A673 (cell line): ENCODE measurements at regions not wholly inside any gene's neighbourhood (a gene's known extent, or its start where the extent isn't known, plus 50 kb on each side); places are given as distances from the start of the nearest gene placed in this dataset.
"Not testable (repeated sequence)": the region's sequence is repeated elsewhere in the genome, so short reads cannot be mapped to it uniquely, and the experiment has no call there.

Source experiments
- BruUV-seq: library from RNA; stranded (reverse); fragments of 400-500 nt; replicated peaks from 2 replicates; lab custom pipeline; 2021; lab: Mats Ljungman, UMichigan
- CTCF ChIA-PET: fragments of 300-600 bp; sonication (Branson Sonifier 250); formaldehyde crosslinking; loops from one replicate; lab custom pipeline; 2022; ENCODE audit warnings: antibody characterized with exemption; lab: Charles Lee
- POLR2A ChIA-PET: fragments of 300-600 bp; sonication (Branson Sonifier 250); formaldehyde crosslinking; loops from one replicate; lab custom pipeline; 2022; ENCODE audit warnings: antibody characterized with exemption; ENCODE audit not compliant: low non-redundant PET; lab: Charles Lee
- DNase-seq: peaks from one replicate; pipeline ENCODE4 v3.0.0-alpha.2; 2015; ENCODE audit warnings: low spot score
- H3K27ac ChIP-seq: fragments of 200-600 bp; sonication (generic); 2 replicates; pipeline ENCODE4 v1.5.1; 2016; ENCODE audit warnings: mixed run types, low read depth, mild to moderate bottlenecking, mixed read lengths, antibody characterized with exemption, low read length; ENCODE audit not compliant: poor library complexity, severe bottlenecking
- H3K27me3 ChIP-seq: fragments of 200-600 bp; sonication (generic); replicated peaks from 2 replicates; pipeline ENCODE4 v1.6.1; 2017; ENCODE audit warnings: mixed run types, low read depth, mild to moderate bottlenecking, mixed read lengths, antibody characterized with exemption, low read length; ENCODE audit not compliant: insufficient read depth, poor library complexity
- H3K36me3 ChIP-seq: fragments of 200-600 bp; sonication (generic); 2 replicates; pipeline ENCODE4 v1.6.1; 2016; ENCODE audit warnings: mixed run types, mild to moderate bottlenecking, mixed read lengths, antibody characterized with exemption, low read length; ENCODE audit not compliant: insufficient read depth, poor library complexity, severe bottlenecking
- H3K4me1 ChIP-seq: fragments of 200-600 bp; sonication (generic); 2 replicates; pipeline ENCODE4 v1.6.1; 2017; ENCODE audit warnings: mixed run types, mild to moderate bottlenecking, mixed read lengths, antibody characterized with exemption, low read length; ENCODE audit not compliant: insufficient read depth, poor library complexity, severe bottlenecking
- H3K4me3 ChIP-seq: fragments of 200-600 bp; sonication (generic); 2 replicates; pipeline ENCODE4 v1.5.1; 2016; ENCODE audit warnings: low read depth, mixed run types, mild to moderate bottlenecking, mixed read lengths, low read length; ENCODE audit not compliant: poor library complexity, severe bottlenecking
- H3K9me3 ChIP-seq: fragments of 200-600 bp; sonication (generic); 2 replicates; pipeline ENCODE4 v1.6.1; 2016; ENCODE audit warnings: mixed run types, low read depth, mild to moderate bottlenecking, mixed read lengths, antibody characterized with exemption, low read length; ENCODE audit not compliant: poor library complexity, severe bottlenecking
- intact Hi-C: fragments of 100-400 bp; cut with micrococcal nuclease; formaldehyde crosslinking; loops from one replicate; pipeline ENCODE4 v1.10.0; 2022; ENCODE audit not compliant: unreplicated experiment

GRCh38 chr22:11017108-11017507 is 4510.9 kb upstream of the OR11H1 start:
- H3K4me1 ChIP-seq, CTCF ChIA-PET, H3K36me3 ChIP-seq, intact Hi-C loops, POLR2A ChIA-PET, H3K9me3 ChIP-seq, H3K27me3 ChIP-seq, H3K4me3 ChIP-seq, H3K27ac ChIP-seq, DNase-seq, BruUV-seq: not testable (repeated sequence)

- POLR2A ChIA-PET, H3K4me1 ChIP-seq, H3K9me3 ChIP-seq, CTCF ChIA-PET, DNase-seq, H3K27ac ChIP-seq, intact Hi-C loops, H3K4me3 ChIP-seq, H3K27me3 ChIP-seq, BruUV-seq, H3K36me3 ChIP-seq: not testable (repeated sequence)
These were observed 4507.5 kb upstream of the OR11H1 start for GRCh38 chr22:11020522-11020921.

- peaks cover 43% of the 10 kb centered on the region for H3K9me3 ChIP-seq
- intact Hi-C loops, POLR2A ChIA-PET, H3K4me1 ChIP-seq, DNase-seq, CTCF ChIA-PET, BruUV-seq, H3K4me3 ChIP-seq, H3K27ac ChIP-seq, H3K36me3 ChIP-seq, H3K27me3 ChIP-seq: not testable (repeated sequence)
These were observed 4501.5 kb upstream of the OR11H1 start for GRCh38 chr22:11026541-11026940.

GRCh38 chr22:11027064-11027463 is 4500.9 kb upstream of the OR11H1 start:
- H3K27me3 ChIP-seq, intact Hi-C loops, H3K4me3 ChIP-seq, H3K36me3 ChIP-seq, CTCF ChIA-PET, H3K4me1 ChIP-seq, POLR2A ChIA-PET, DNase-seq, BruUV-seq, H3K27ac ChIP-seq: not testable (repeated sequence)
- H3K9me3 ChIP-seq = peaks cover 46% of the 10 kb centered on the region

- H3K4me1 ChIP-seq, intact Hi-C loops, BruUV-seq, CTCF ChIA-PET, POLR2A ChIA-PET, H3K27me3 ChIP-seq, DNase-seq, H3K36me3 ChIP-seq, H3K4me3 ChIP-seq, H3K27ac ChIP-seq: not testable (repeated sequence)
- peaks cover 49% of the 10 kb centered on the region for H3K9me3 ChIP-seq
These were observed 4500.5 kb upstream of the OR11H1 start for GRCh38 chr22:11027532-11027931.

- H3K4me1 ChIP-seq, H3K27me3 ChIP-seq, H3K36me3 ChIP-seq, H3K4me3 ChIP-seq, DNase-seq, H3K27ac ChIP-seq, POLR2A ChIA-PET, CTCF ChIA-PET, intact Hi-C loops, BruUV-seq: not testable (repeated sequence)
- H3K9me3 ChIP-seq = peaks cover 53% of the 10 kb centered on the region
These were observed 4499.8 kb upstream of the OR11H1 start for GRCh38 chr22:11028180-11028579.

- H3K4me1 ChIP-seq, POLR2A ChIA-PET, H3K27ac ChIP-seq, intact Hi-C loops, H3K4me3 ChIP-seq, DNase-seq, BruUV-seq, H3K36me3 ChIP-seq, CTCF ChIA-PET, H3K27me3 ChIP-seq: not testable (repeated sequence)
- H3K9me3 ChIP-seq = peaks cover 57% of the 10 kb centered on the region
These were observed 4498.5 kb upstream of the OR11H1 start for GRCh38 chr22:11029534-11029933.

- H3K4me3 ChIP-seq, H3K27me3 ChIP-seq, CTCF ChIA-PET, H3K4me1 ChIP-seq, DNase-seq, BruUV-seq, H3K27ac ChIP-seq, H3K36me3 ChIP-seq, POLR2A ChIA-PET, intact Hi-C loops: not testable (repeated sequence)
- H3K9me3 ChIP-seq = peaks cover 59% of the 10 kb centered on the region
These were observed 4498.0 kb upstream of the OR11H1 start for GRCh38 chr22:11029967-11030366.
